ENCODE measurements at regions not wholly inside any gene's neighbourhood (a gene's known extent, or its start where the extent isn't known, plus 50 kb on each side); places are given as distances from the start of the nearest gene placed in this dataset.

DNA sequence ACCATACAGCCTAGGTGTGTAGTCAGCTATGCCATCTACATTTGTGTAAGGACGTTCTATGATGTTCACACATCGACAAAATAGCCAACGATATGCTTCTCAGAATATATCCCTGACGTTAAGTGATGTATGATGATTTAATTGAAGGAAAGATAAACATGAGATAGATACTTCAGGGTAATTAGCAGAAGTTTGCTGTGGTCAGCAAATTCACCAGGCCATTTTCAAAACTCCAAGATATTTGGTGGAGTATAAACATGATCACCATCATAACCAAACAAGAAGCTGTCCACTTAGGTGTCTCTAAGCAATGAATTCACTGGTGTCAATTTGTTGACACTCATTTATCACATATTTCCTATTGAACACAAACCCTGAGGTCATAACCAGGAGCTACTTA, 885.6 kb upstream of the NR2F2 start:
- no peak overlapping the region for H4K8ac ChIP-seq (ENCODE audit: low read depth, low read length)
- H2BK120ac ChIP-seq (ENCODE audit: insufficient read depth, low read length, poor library complexity), result no peak overlapping the region
- no peak overlapping the region for H3K4me2 ChIP-seq (ENCODE audit: low read length)
- H2AK5ac ChIP-seq (ENCODE audit: low read length), result no peak overlapping the region
- H3K14ac ChIP-seq (ENCODE audit: low read length), result no peak overlapping the region
- H3K9ac ChIP-seq (ENCODE audit: low read length), result no peak overlapping the region
- no peaks in the 10 kb centered on the region for H3K27me3 ChIP-seq (ENCODE audit: insufficient read depth, low read length)
- H4K12ac ChIP-seq (ENCODE audit: low read depth, low read length), result no peak overlapping the region
- no peak overlapping the region for H3K27ac ChIP-seq (ENCODE audit: low read depth, low read length)
- no peak overlapping the region for H3K4ac ChIP-seq (ENCODE audit: low read depth, low read length)
- no peak overlapping the region for H3K18ac ChIP-seq (ENCODE audit: low read length)
- H3K9me3 ChIP-seq (ENCODE audit: insufficient read depth, low read depth, low read length), result no peaks in the 10 kb centered on the region
- H3K79me2 ChIP-seq (ENCODE audit: control insufficient read depth, insufficient read depth, low read length, poor library complexity), result no peaks in the 10 kb centered on the region
- no peak overlapping the region for H2BK12ac ChIP-seq (ENCODE audit: low read length)
- no peak overlapping the region for H3K4me3 ChIP-seq (ENCODE audit: low read depth, low read length)
- H3K79me1 ChIP-seq (ENCODE audit: low read length), result no peaks in the 10 kb centered on the region
- H3K23ac ChIP-seq (ENCODE audit: low read length), result no peak overlapping the region
- H3K4me1 ChIP-seq (ENCODE audit: control insufficient read depth in 1 of 2, insufficient read depth in 2 of 2, low read length in 2 of 2), result no peaks in the 10 kb centered on the region
- H4K91ac ChIP-seq (ENCODE audit: low read depth, low read length), result no peak overlapping the region
- no peak overlapping the region for H2BK5ac ChIP-seq (ENCODE audit: low read depth, low read length, poor library complexity)
- DNase-seq, result no peak
- no peak overlapping the region for H2AFZ ChIP-seq (ENCODE audit: insufficient read depth, low read length, poor library complexity)
- H3K36me3 ChIP-seq (ENCODE audit: control insufficient read depth in 1 of 2, insufficient read depth in 2 of 2, low read length in 2 of 2), result no peaks in the 10 kb centered on the region
- no CpG with 5 or more reads among the region's 4 CpGs for WGBS (ENCODE audit: extremely low coverage, insufficient coverage, insufficient read length)

GRCh38 chr15:95446854-95447253, 883.6 kb upstream of the NR2F2 start:
- Histone ChIP-seq H3K27ac (ENCODE audit: low read depth, low read length) (no peak overlapping the region), H3K4ac (ENCODE audit: low read depth, low read length) (no peak overlapping the region), H2AK5ac (ENCODE audit: low read length) (no peak overlapping the region), H3K23ac (ENCODE audit: low read length) (no peak overlapping the region), H2AFZ (ENCODE audit: insufficient read depth, low read length, poor library complexity) (no peak overlapping the region), H4K91ac (ENCODE audit: low read depth, low read length) (no peak overlapping the region), H3K4me3 (ENCODE audit: low read depth, low read length) (no peak overlapping the region), H4K12ac (ENCODE audit: low read depth, low read length) (no peak overlapping the region), H3K4me2 (ENCODE audit: low read length) (no peak overlapping the region), H2BK5ac (ENCODE audit: low read depth, low read length, poor library complexity) (no peak overlapping the region), H4K8ac (ENCODE audit: low read depth, low read length) (no peak overlapping the region), H3K9ac (ENCODE audit: low read length) (no peak overlapping the region), H2BK12ac (ENCODE audit: low read length) (no peak overlapping the region), H3K9me3 (ENCODE audit: insufficient read depth, low read depth, low read length) (no peaks in the 10 kb centered on the region), H3K14ac (ENCODE audit: low read length) (no peak overlapping the region), H3K18ac (ENCODE audit: low read length) (no peak overlapping the region), H2BK120ac (ENCODE audit: insufficient read depth, low read length, poor library complexity) (no peak overlapping the region), H3K79me1 (ENCODE audit: low read length) (no peaks in the 10 kb centered on the region), H3K36me3 (ENCODE audit: control insufficient read depth in 1 of 2, insufficient read depth in 2 of 2, low read length in 2 of 2) (no peaks in the 10 kb centered on the region), H3K4me1 (ENCODE audit: control insufficient read depth in 1 of 2, insufficient read depth in 2 of 2, low read length in 2 of 2) (no peaks in the 10 kb centered on the region), H3K79me2 (ENCODE audit: control insufficient read depth, insufficient read depth, low read length, poor library complexity) (no peaks in the 10 kb centered on the region), H3K27me3 (ENCODE audit: insufficient read depth, low read length) (no peaks in the 10 kb centered on the region)
- no peak for DNase-seq
- WGBS (ENCODE audit: extremely low coverage, insufficient coverage, insufficient read length), result no CpG with 5 or more reads among the region's 2 CpGs

DNA sequence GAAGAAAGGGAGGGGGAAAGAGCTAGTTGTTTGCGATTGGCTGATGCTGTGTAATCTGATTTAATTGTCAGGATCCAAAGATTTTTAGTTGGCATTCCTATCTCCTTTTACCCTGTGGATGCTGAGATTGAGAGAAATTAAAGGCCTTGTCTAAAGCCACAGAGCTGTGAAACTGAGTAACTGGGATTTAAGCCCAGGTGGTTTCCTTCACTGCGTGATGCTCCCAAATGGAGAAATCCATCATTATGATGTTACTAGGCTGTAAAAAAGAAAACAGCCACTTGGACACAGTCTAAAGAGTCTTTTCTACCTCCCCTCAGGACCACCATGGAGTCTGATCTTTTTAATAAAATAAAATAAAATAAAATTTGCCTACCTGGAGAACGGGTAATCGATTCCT, 883.0 kb upstream of the NR2F2 start:
- Histone ChIP-seq H3K79me2 (ENCODE audit: control insufficient read depth, insufficient read depth, low read length, poor library complexity) (no peaks in the 10 kb centered on the region), H4K12ac (ENCODE audit: low read depth, low read length) (no peak overlapping the region), H4K91ac (ENCODE audit: low read depth, low read length) (no peak overlapping the region), H3K18ac (ENCODE audit: low read length) (no peak overlapping the region), H3K79me1 (ENCODE audit: low read length) (no peaks in the 10 kb centered on the region), H3K27me3 (ENCODE audit: insufficient read depth, low read length) (no peaks in the 10 kb centered on the region), H3K4me1 (ENCODE audit: control insufficient read depth in 1 of 2, insufficient read depth in 2 of 2, low read length in 2 of 2) (no peaks in the 10 kb centered on the region), H3K27ac (ENCODE audit: low read depth, low read length) (no peak overlapping the region), H2BK120ac (ENCODE audit: insufficient read depth, low read length, poor library complexity) (no peak overlapping the region), H3K9ac (ENCODE audit: low read length) (no peak overlapping the region), H3K23ac (ENCODE audit: low read length) (no peak overlapping the region), H2BK5ac (ENCODE audit: low read depth, low read length, poor library complexity) (no peak overlapping the region), H3K14ac (ENCODE audit: low read length) (no peak overlapping the region), H2BK12ac (ENCODE audit: low read length) (no peak overlapping the region), H2AFZ (ENCODE audit: insufficient read depth, low read length, poor library complexity) (no peak overlapping the region), H3K4me2 (ENCODE audit: low read length) (no peak overlapping the region), H3K9me3 (ENCODE audit: insufficient read depth, low read depth, low read length) (no peaks in the 10 kb centered on the region), H2AK5ac (ENCODE audit: low read length) (no peak overlapping the region), H3K4me3 (ENCODE audit: low read depth, low read length) (no peak overlapping the region), H3K4ac (ENCODE audit: low read depth, low read length) (no peak overlapping the region), H3K36me3 (ENCODE audit: control insufficient read depth in 1 of 2, insufficient read depth in 2 of 2, low read length in 2 of 2) (no peaks in the 10 kb centered on the region), H4K8ac (ENCODE audit: low read depth, low read length) (no peak overlapping the region)
- DNase-seq, result no peak
- no CpG with 5 or more reads among the region's 4 CpGs for WGBS (ENCODE audit: extremely low coverage, insufficient coverage, insufficient read length)

DNA sequence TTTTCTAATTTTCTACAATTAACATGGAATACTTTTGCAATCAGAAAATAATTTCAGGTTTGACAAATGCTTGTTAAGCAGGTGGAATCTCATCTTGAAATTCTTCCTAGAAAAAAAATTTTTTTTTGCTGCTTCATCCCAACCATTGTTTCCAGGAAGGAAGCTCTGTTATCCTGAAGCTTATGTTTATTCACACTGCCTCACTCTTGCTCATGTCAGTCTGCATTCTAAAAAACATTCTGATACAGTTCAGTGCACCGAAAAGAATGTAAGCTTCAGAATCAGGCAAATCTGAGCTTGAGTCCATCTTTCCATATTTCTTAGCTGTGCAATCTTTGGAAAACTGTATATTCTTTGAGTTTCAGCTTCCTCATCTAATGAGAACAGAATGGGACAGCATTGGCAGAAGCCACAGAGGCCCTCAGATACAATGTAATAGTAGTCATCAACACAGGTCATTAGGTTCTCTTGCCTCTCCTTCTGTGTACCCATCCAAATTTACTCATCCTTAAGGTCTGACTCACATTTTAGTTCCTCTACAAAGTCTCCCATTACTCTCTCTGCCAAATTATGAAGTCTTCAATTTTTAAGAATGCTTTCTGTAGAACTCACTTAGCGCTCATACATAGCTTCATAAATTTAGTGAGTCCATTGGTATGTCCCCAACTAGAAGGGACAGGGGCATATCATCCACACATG, 881.8 kb upstream of the NR2F2 start:
- Histone ChIP-seq H3K4me1 (ENCODE audit: control insufficient read depth in 1 of 2, insufficient read depth in 2 of 2, low read length in 2 of 2) (no peaks in the 10 kb centered on the region), H2AK5ac (ENCODE audit: low read length) (no peak overlapping the region), H3K27me3 (ENCODE audit: insufficient read depth, low read length) (no peaks in the 10 kb centered on the region), H2BK5ac (ENCODE audit: low read depth, low read length, poor library complexity) (no peak overlapping the region), H3K9ac (ENCODE audit: low read length) (no peak overlapping the region), H4K8ac (ENCODE audit: low read depth, low read length) (no peak overlapping the region), H4K91ac (ENCODE audit: low read depth, low read length) (no peak overlapping the region), H3K36me3 (ENCODE audit: control insufficient read depth in 1 of 2, insufficient read depth in 2 of 2, low read length in 2 of 2) (no peaks in the 10 kb centered on the region), H2BK120ac (ENCODE audit: insufficient read depth, low read length, poor library complexity) (no peak overlapping the region), H4K12ac (ENCODE audit: low read depth, low read length) (no peak overlapping the region), H3K4me3 (ENCODE audit: low read depth, low read length) (no peak overlapping the region), H3K9me3 (ENCODE audit: insufficient read depth, low read depth, low read length) (no peaks in the 10 kb centered on the region), H3K23ac (ENCODE audit: low read length) (no peak overlapping the region), H3K79me2 (ENCODE audit: control insufficient read depth, insufficient read depth, low read length, poor library complexity) (no peaks in the 10 kb centered on the region), H3K27ac (ENCODE audit: low read depth, low read length) (no peak overlapping the region), H2AFZ (ENCODE audit: insufficient read depth, low read length, poor library complexity) (no peak overlapping the region), H3K4me2 (ENCODE audit: low read length) (no peak overlapping the region), H3K18ac (ENCODE audit: low read length) (no peak overlapping the region), H2BK12ac (ENCODE audit: low read length) (no peak overlapping the region), H3K14ac (ENCODE audit: low read length) (no peak overlapping the region), H3K79me1 (ENCODE audit: low read length) (no peaks in the 10 kb centered on the region), H3K4ac (ENCODE audit: low read depth, low read length) (no peak overlapping the region)
- no CpG with 5 or more reads among the region's 2 CpGs for WGBS (ENCODE audit: extremely low coverage, insufficient coverage, insufficient read length)
- DNase-seq, result no peak

Measured in trophoblast cell (in vitro differentiated cells and primary cell).